OCI-LY7 (cell line): ENCODE measurements at regions not wholly inside any gene's neighbourhood (a gene's known extent, or its start where the extent isn't known, plus 50 kb on each side); places are given as distances from the start of the nearest gene placed in this dataset.

Experiments
- CTCF ChIP-seq: fragments of 200-600 bp; sonication (generic); conservative IDR thresholded peaks from 2 replicates; pipeline ENCODE4 v1.5.1; 2014; ENCODE audit warnings: mild to moderate bottlenecking, antibody characterized with exemption, low read length, moderate library complexity, mixed read lengths
- EZH2phosphoT487 ChIP-seq: fragments of 200-600 bp; sonication (generic); IDR thresholded peaks from 2 replicates; pipeline ENCODE4 v1.6.1; 2018; ENCODE audit warnings: low read depth, borderline replicate concordance, mild to moderate bottlenecking, mixed run types, antibody characterized with exemption, low read length, moderate library complexity, mixed read lengths

GRCh38 chr6:113731541-113731940, 125.6 kb upstream of the MARCKS start:
- TF ChIP-seq CTCF = no peak
- no peak for TF ChIP-seq EZH2phosphoT487
